Thyroid gland (tissue), 4 donors: ENCODE measurements at regions not wholly inside any gene's neighbourhood (a gene's known extent, or its start where the extent isn't known, plus 50 kb on each side); places are given as distances from the start of the nearest gene placed in this dataset.

Experiments used
- DNase-seq, 2 donors: peaks; one replicate each; pipeline ENCODE4 v3.0.0-alpha.2; 2019
- H3K27ac ChIP-seq, 3 donors: fragments of 200-600 bp; sonication (generic); 1 replicate in 2 of 3; 2 replicates in 1 of 3; pipeline ENCODE4 v1.5.1; 2016 to 2019; ENCODE audit warnings: mild to moderate bottlenecking in 1 of 3, moderate library complexity in 1 of 3
- H3K27me3 ChIP-seq: fragments of 200-600 bp; sonication (generic); one replicate; pipeline ENCODE4 v1.5.1; 2019
- H3K36me3 ChIP-seq, 2 donors: fragments of 200-600 bp; sonication (generic); one replicate each; pipeline ENCODE4 v1.5.1; 2016 to 2019
- H3K4me1 ChIP-seq, 2 donors: fragments of 200-600 bp; sonication (generic); one replicate each; pipeline ENCODE4 v1.5.1; 2017 to 2019
- H3K4me3 ChIP-seq, 3 donors: fragments of 200-600 bp; sonication (generic); replicated peaks in 1 of 3; 1 replicate in 2 of 3; 2 replicates in 1 of 3; pipeline ENCODE4 v1.5.1; 2016; ENCODE audit warnings: mild to moderate bottlenecking in 1 of 3
- H3K9me3 ChIP-seq: fragments of 200-600 bp; sonication (generic); one replicate; pipeline ENCODE4 v1.5.1; 2017
- CTCF ChIP-seq, 6 experiments: fragments of 200-600 bp in 3 of 6; fragments of 450-650 bp in 3 of 6; sonication (generic) in 3 of 6; IDR thresholded peaks; one replicate each; pipeline ENCODE4 v1.5.1; 2016 to 2019; ENCODE audit warnings: antibody characterized with exemption in 6 of 6, mild to moderate bottlenecking in 2 of 6, inconsistent platforms in 1 of 6, moderate library complexity in 1 of 6
- POLR2A ChIP-seq, 2 donors: fragments of 450-650 bp; IDR thresholded peaks; one replicate each; pipeline ENCODE4 v1.6.1; 2017; ENCODE audit warnings: antibody characterized with exemption in 2 of 2, mild to moderate bottlenecking in 2 of 2, moderate library complexity in 1 of 2
- WGBS, 2 donors: methylation state at CpG; one replicate each; pipeline ENCODE4 v1.1.5; 2017; 5-methylcytosine and 5-hydroxymethylcytosine counted together
- intact Hi-C: fragments of 100-400 bp; cut with DNase I; formaldehyde crosslinking; loops from one replicate; pipeline ENCODE4 v1.15.1; 2023

- Histone ChIP-seq H3K27me3 (no peaks in the 10 kb centered on the region), H3K4me3 (no peak overlapping the region), H3K27ac (no peak overlapping the region), H3K36me3 (no peaks in the 10 kb centered on the region), H3K4me1 (no peaks in the 10 kb centered on the region), H3K9me3 (no peaks in the 10 kb centered on the region)
- no peak for DNase-seq
- TF ChIP-seq POLR2A (IDR thresholded peaks at IDR 0.05) (no peak), CTCF (IDR thresholded peaks at IDR 0.05) (no peak)
- 83 to 94% methylated on average over 3 of the region's 3 CpGs for WGBS, 2 donors
- intact Hi-C loops, result no loop called here
Measured at GRCh38 chr4:12207396-12207795, 778.7 kb upstream of the HS3ST1 start.

- H3K36me3 ChIP-seq, result no peaks in the 10 kb centered on the region
- no peaks in the 10 kb centered on the region for H3K4me1 ChIP-seq
- intact Hi-C loops, result no loop called here
- H3K9me3 ChIP-seq, result no peaks in the 10 kb centered on the region
- DNase-seq, result no peak
- no peak overlapping the region for H3K4me3 ChIP-seq
- no peaks in the 10 kb centered on the region for H3K27me3 ChIP-seq
- no peak overlapping the region for H3K27ac ChIP-seq
- no peak for TF ChIP-seq CTCF (IDR thresholded peaks at IDR 0.05)
- no peak for TF ChIP-seq POLR2A (IDR thresholded peaks at IDR 0.05)
- 61 to 70% methylated on average over 4 of the region's 4 CpGs for WGBS, 2 donors
Measured at GRCh38 chr4:12206091-12206490, 777.4 kb upstream of the HS3ST1 start.

DNA sequence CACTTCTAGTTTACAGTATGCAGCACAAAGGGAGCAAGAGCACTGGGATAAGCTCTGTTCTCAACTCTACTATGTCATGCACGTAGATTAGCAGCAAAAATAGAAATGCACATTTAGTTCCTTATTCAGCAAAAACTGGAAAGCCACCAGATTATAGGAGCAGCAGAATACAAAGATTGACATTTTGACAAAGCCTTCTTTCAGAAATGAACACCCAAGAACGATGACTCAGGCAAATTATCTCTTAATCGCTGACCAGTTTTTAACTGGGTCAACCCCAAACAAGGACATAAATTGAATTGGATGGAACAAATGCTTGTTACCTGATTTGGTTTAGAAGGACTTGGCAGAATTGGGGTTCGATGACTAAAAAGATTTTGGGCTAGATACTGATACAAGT, 775.3 kb upstream of the HS3ST1 start:
- no peaks in the 10 kb centered on the region for H3K36me3 ChIP-seq
- no peaks in the 10 kb centered on the region for H3K27me3 ChIP-seq
- intact Hi-C loops, result no loop called here
- no peak overlapping the region for H3K27ac ChIP-seq
- 76 to 77% methylated on average over 4 of the region's 4 CpGs for WGBS, 2 donors
- no peaks in the 10 kb centered on the region for H3K4me1 ChIP-seq
- H3K9me3 ChIP-seq, result no peaks in the 10 kb centered on the region
- TF ChIP-seq CTCF (IDR thresholded peaks at IDR 0.05) (no peak), POLR2A (IDR thresholded peaks at IDR 0.05) (no peak)
- H3K4me3 ChIP-seq, result no peak overlapping the region
- no peak for DNase-seq

- no peaks in the 10 kb centered on the region for H3K9me3 ChIP-seq
- WGBS, 2 donors, result 22 to 23% methylated on average over 3 of the region's 3 CpGs
- intact Hi-C loops, result no loop called here
- H3K27ac ChIP-seq, result no peak overlapping the region
- TF ChIP-seq POLR2A (IDR thresholded peaks at IDR 0.05) (no peak), CTCF (IDR thresholded peaks at IDR 0.05) (no peak)
- no peaks in the 10 kb centered on the region for H3K27me3 ChIP-seq
- no peaks in the 10 kb centered on the region for H3K36me3 ChIP-seq
- H3K4me3 ChIP-seq, result no peak overlapping the region
- no peak for DNase-seq
- no peaks in the 10 kb centered on the region for H3K4me1 ChIP-seq
Measured at GRCh38 chr4:12200226-12200625, 771.5 kb upstream of the HS3ST1 start.

DNA sequence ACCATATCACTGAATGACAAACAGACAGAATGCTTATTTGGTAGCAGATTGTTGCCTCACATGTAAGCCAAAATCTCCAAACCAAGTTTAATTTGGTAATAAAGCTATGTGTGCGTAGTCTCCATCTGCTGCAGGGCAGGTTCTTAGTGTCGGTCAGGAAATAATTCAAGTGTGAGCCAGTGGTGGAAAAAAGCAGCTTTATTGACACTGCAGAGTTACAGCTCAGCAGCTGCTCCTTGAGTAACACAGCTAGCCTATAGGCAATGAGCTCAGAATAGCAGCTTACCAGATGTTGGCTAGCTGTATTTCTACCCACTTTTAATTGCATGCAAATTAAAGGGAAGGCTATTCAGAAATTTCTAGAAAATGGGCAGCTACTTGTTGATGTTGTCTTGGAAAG, 757.8 kb upstream of the HS3ST1 start:
- intact Hi-C loops, result no loop called here
- WGBS, 2 donors, result 43 to 46% methylated on average over 2 of the region's 2 CpGs
- H3K27ac ChIP-seq, result no peak overlapping the region

More for the DNA sequence above, 757.8 kb upstream of the HS3ST1 start:
- Histone ChIP-seq H3K9me3 (no peaks in the 10 kb centered on the region), H3K27me3 (no peaks in the 10 kb centered on the region), H3K36me3 (no peaks in the 10 kb centered on the region), H3K4me1 (no peaks in the 10 kb centered on the region), H3K4me3 (no peak overlapping the region)
- no peak for DNase-seq
- TF ChIP-seq CTCF (IDR thresholded peaks at IDR 0.05) (no peak), POLR2A (IDR thresholded peaks at IDR 0.05) (no peak)
